Gastrocnemius medialis (tissue), 4 donors: ENCODE measurements at regions not wholly inside any gene's neighbourhood (a gene's known extent, or its start where the extent isn't known, plus 50 kb on each side); places are given as distances from the start of the nearest gene placed in this dataset.

Experiments used
- ATAC-seq, 2 donors: fragments of 150-250 bp; one replicate each; pipeline ENCODE4 v1.9.1; 2016
- DNase-seq, 2 donors: peaks; one replicate each; pipeline ENCODE4 v3.0.0-alpha.2; 2019
- H3K27ac ChIP-seq, 4 donors: fragments of 200-600 bp; sonication (generic); 1 replicate in 1 of 4; 2 replicates in 3 of 4; pipeline ENCODE4 v1.5.1; 2016 to 2018; ENCODE audit warnings: mild to moderate bottlenecking in 2 of 4, moderate library complexity in 1 of 4
- H3K27me3 ChIP-seq, 3 donors: fragments of 200-600 bp; sonication (generic) in 2 of 3; 1 replicate in 1 of 3; 2 replicates in 2 of 3; pipeline versions ENCODE4 v1.5.1 to v1.6.0; 2016 to 2019; ENCODE audit warnings: mild to moderate bottlenecking in 1 of 3, moderate library complexity in 1 of 3
- H3K36me3 ChIP-seq, 2 donors: fragments of 200-600 bp; sonication (generic) in 1 of 2; one replicate each; pipeline ENCODE4 v1.5.1; 2017 to 2018
- H3K4me1 ChIP-seq, 2 donors: fragments of 200-600 bp; sonication (generic) in 1 of 2; one replicate each; pipeline ENCODE4 v1.5.1; 2016 to 2017; ENCODE audit warnings: mild to moderate bottlenecking in 2 of 2
- H3K4me3 ChIP-seq, 4 donors: fragments of 200-600 bp; sonication (generic) in 3 of 4; 1 replicate in 1 of 4; 2 replicates in 3 of 4; pipeline ENCODE4 v1.5.1; 2016 to 2019; ENCODE audit warnings: mild to moderate bottlenecking in 2 of 4
- H3K9me3 ChIP-seq, 3 donors: fragments of 200-600 bp; sonication (generic) in 2 of 3; 1 replicate in 1 of 3; 2 replicates in 2 of 3; pipeline ENCODE4 v1.5.1; 2016 to 2019
- CTCF ChIP-seq, 5 experiments: fragments of 450-650 bp in 3 of 5; fragments of 200-600 bp in 2 of 5; sonication (generic) in 2 of 5; IDR thresholded peaks in 4 of 5; conservative IDR thresholded peaks in 1 of 5; 1 replicate in 4 of 5; 2 replicates in 1 of 5; pipeline ENCODE4 v1.5.1; 2016 to 2019; ENCODE audit warnings: antibody characterized with exemption in 5 of 5, mild to moderate bottlenecking in 3 of 5, moderate library complexity in 3 of 5
- POLR2A ChIP-seq, 2 donors: fragments of 450-650 bp; IDR thresholded peaks; one replicate each; pipeline ENCODE4 v1.6.1; 2017; ENCODE audit warnings: antibody characterized with exemption in 2 of 2, mild to moderate bottlenecking in 2 of 2, moderate library complexity in 2 of 2
- in situ Hi-C, 4 donors: fragments of 200-750 bp; cut with MboI; loops; one replicate each; pipeline versions ENCODE4 v1.15.0 to v1.8.0; 2017; ENCODE audit warnings: low sequenced_read_pairs in 4 of 4
- intact Hi-C: fragments of 100-400 bp; cut with DNase I; formaldehyde crosslinking; loops from one replicate; pipeline ENCODE4 v1.15.1; 2023; ENCODE audit warnings: low total_unique reads

- ATAC-seq: no peak
- in situ Hi-C loops: no loop called here
- intact Hi-C loops: no loop called here
Measured at GRCh38 chr1:56068908-56069307, 510.5 kb downstream of the PLPP3 start.

GRCh38 chr1:56068210-56068609 lies 511.2 kb downstream of the PLPP3 start:
- ATAC-seq (no peak), DNase-seq (no peak)
- intact Hi-C loops (no loop called here), in situ Hi-C loops (no loop called here)
- Histone ChIP-seq H3K27me3 (no peaks in the 10 kb centered on the region), H3K36me3 (no peaks in the 10 kb centered on the region), H3K4me1 (peaks cover 6 to 13% of the 10 kb centered on the region in 2 donors), H3K9me3 (no peaks in the 10 kb centered on the region), H3K27ac (no peak overlapping the region), H3K4me3 (no peak overlapping the region)
- no peak for TF ChIP-seq POLR2A (IDR thresholded peaks at IDR 0.05)
- TF ChIP-seq CTCF (IDR thresholded peaks at IDR 0.05 in 4 of 5, conservative IDR thresholded peaks at IDR 0.05 in 1 of 5): no peak

More at GRCh38 chr1:56068908-56069307, 510.5 kb downstream of the PLPP3 start:
- Histone ChIP-seq H3K4me3 (no peak overlapping the region), H3K27me3 (no peaks in the 10 kb centered on the region), H3K36me3 (no peaks in the 10 kb centered on the region), H3K4me1 (peaks cover 11 to 19% of the 10 kb centered on the region in 2 donors), H3K9me3 (no peaks in the 10 kb centered on the region), H3K27ac (no peak overlapping the region)
- no peak for DNase-seq
- TF ChIP-seq CTCF (IDR thresholded peaks at IDR 0.05 in 4 of 5, conservative IDR thresholded peaks at IDR 0.05 in 1 of 5) (no peak), POLR2A (IDR thresholded peaks at IDR 0.05) (no peak)

- TF ChIP-seq POLR2A (IDR thresholded peaks at IDR 0.05) (no peak), CTCF (IDR thresholded peaks at IDR 0.05 in 4 of 5, conservative IDR thresholded peaks at IDR 0.05 in 1 of 5) (no peak)
- no peaks in the 10 kb centered on the region for H3K9me3 ChIP-seq
- no peak overlapping the region for H3K27ac ChIP-seq
- in situ Hi-C loops: no loop called here
- no peak for DNase-seq
- H3K4me3 ChIP-seq: no peak overlapping the region
- intact Hi-C loops: no loop called here
- H3K27me3 ChIP-seq: no peaks in the 10 kb centered on the region
- no peaks in the 10 kb centered on the region for H3K36me3 ChIP-seq
- ATAC-seq: no peak
- peaks cover 0 to 9% of the 10 kb centered on the region in 2 donors for H3K4me1 ChIP-seq
Measured at GRCh38 chr1:56065729-56066128, 513.6 kb downstream of the PLPP3 start.

GRCh38 chr1:56064705-56065104 lies 514.7 kb downstream of the PLPP3 start:
- intact Hi-C loops (no loop called here), in situ Hi-C loops (no loop called here)
- DNase-seq (no peak), ATAC-seq (peak in 1 of 2 donors; percentile 55)
- H3K4me3 ChIP-seq: no peak overlapping the region
- no peaks in the 10 kb centered on the region for H3K36me3 ChIP-seq
- H3K27ac ChIP-seq: no peak overlapping the region
- H3K4me1 ChIP-seq: peaks cover 0 to 9% of the 10 kb centered on the region in 2 donors
- no peaks in the 10 kb centered on the region for H3K9me3 ChIP-seq
- no peaks in the 10 kb centered on the region for H3K27me3 ChIP-seq
- TF ChIP-seq CTCF (IDR thresholded peaks at IDR 0.05 in 4 of 5, conservative IDR thresholded peaks at IDR 0.05 in 1 of 5): no peak
- TF ChIP-seq POLR2A (IDR thresholded peaks at IDR 0.05): no peak

- no peaks in the 10 kb centered on the region for H3K27me3 ChIP-seq
- ATAC-seq (peak in 1 of 2 donors; percentile 64), DNase-seq (peak in 1 of 2 donors; percentile 33)
- H3K4me3 ChIP-seq: no peak overlapping the region
- in situ Hi-C loops (no loop called here), intact Hi-C loops (no loop called here)
- no peaks in the 10 kb centered on the region for H3K36me3 ChIP-seq
- H3K27ac ChIP-seq: no peak overlapping the region
- peaks cover 0 to 6% of the 10 kb centered on the region in 2 donors for H3K4me1 ChIP-seq
- H3K9me3 ChIP-seq: no peaks in the 10 kb centered on the region
- no peak for TF ChIP-seq POLR2A (IDR thresholded peaks at IDR 0.05)
- no peak for TF ChIP-seq CTCF (IDR thresholded peaks at IDR 0.05 in 4 of 5, conservative IDR thresholded peaks at IDR 0.05 in 1 of 5)
Measured at GRCh38 chr1:56063461-56063860, 515.9 kb downstream of the PLPP3 start.
